ENCODE measurements at regions not wholly inside any gene's neighbourhood (a gene's known extent, or its start where the extent isn't known, plus 50 kb on each side); places are given as distances from the start of the nearest gene placed in this dataset.

GRCh38 chr13:21777166-21777565 lies 106.3 kb downstream of the FGF9 start:
- no peak overlapping the region for H3K27ac ChIP-seq
- no peak for TF ChIP-seq CTCF (conservative IDR thresholded peaks at IDR 0.05)

GRCh38 chr13:21777813-21778212 lies 106.9 kb downstream of the FGF9 start:
- no peak for TF ChIP-seq CTCF (conservative IDR thresholded peaks at IDR 0.05)
- no peak overlapping the region for H3K27ac ChIP-seq

- H3K27ac ChIP-seq, result no peak overlapping the region
- no peak for TF ChIP-seq CTCF (conservative IDR thresholded peaks at IDR 0.05)
Measured at GRCh38 chr13:21782736-21783135, 111.9 kb downstream of the FGF9 start.

GRCh38 chr13:21785990-21786389 lies 115.1 kb downstream of the FGF9 start:
- no peak overlapping the region for H3K27ac ChIP-seq
- no peak for TF ChIP-seq CTCF (conservative IDR thresholded peaks at IDR 0.05)

- H3K27ac ChIP-seq, result no peak overlapping the region
- no peak for TF ChIP-seq CTCF (conservative IDR thresholded peaks at IDR 0.05)
Measured at GRCh38 chr13:21796066-21796465, 125.2 kb downstream of the FGF9 start.

- TF ChIP-seq CTCF (conservative IDR thresholded peaks at IDR 0.05), result no peak
- H3K27ac ChIP-seq, result no peak overlapping the region
Measured at GRCh38 chr13:21796775-21797514, 126.1 kb downstream of the FGF9 start.

- H3K27ac ChIP-seq, result no peak overlapping the region
- TF ChIP-seq CTCF (conservative IDR thresholded peaks at IDR 0.05), result no peak
Measured at GRCh38 chr13:21797736-21798135, 126.9 kb downstream of the FGF9 start.
